ENCODE measurements at regions not wholly inside any gene's neighbourhood (a gene's known extent, or its start where the extent isn't known, plus 50 kb on each side); places are given as distances from the start of the nearest gene placed in this dataset.
"Not testable (repeated sequence)": the region's sequence is repeated elsewhere in the genome, so short reads cannot be mapped to it uniquely, and the experiment has no call there.

DNA sequence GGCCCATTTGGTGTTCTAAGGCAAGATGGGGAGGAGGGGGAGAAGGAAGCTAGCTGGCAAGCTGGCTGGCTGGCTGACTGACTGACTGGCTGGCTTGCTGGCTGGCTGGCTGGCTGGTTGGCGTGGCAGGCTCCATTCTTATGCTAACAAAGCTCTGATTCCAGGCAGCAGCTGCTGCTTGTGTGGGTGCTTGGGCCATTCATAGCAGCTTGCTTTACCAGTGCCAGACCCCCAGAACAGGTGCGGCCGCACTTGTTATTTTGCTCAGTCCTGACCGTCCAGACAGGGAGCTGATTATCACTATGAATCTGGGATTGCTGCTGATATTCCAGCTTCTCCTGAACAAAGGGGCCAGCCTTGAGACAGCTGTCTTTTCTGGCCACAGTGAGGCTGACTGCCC lies 131.2 kb upstream of the PAK3 start:
- no peak for DNase-seq

DNA sequence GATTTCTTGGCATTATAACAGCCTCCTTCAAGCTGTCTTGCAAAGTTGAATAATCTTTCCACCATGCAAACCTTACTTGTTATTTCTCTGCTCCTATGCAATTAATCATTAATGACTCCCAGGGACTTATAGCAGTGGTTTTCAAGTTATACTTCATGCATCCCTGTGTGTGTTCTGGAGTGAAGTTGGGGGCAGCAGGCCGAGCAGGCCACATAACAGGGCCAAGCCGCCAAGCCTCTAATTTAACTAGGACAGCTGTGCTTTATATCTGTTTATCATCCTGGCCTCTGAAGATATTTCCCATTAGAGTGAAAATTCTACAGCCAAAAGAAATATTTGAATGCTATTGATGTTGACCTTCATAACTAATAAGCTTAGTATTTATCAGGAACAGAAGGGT lies 133.5 kb upstream of the PAK3 start:
- DNase-seq, result no peak

DNA sequence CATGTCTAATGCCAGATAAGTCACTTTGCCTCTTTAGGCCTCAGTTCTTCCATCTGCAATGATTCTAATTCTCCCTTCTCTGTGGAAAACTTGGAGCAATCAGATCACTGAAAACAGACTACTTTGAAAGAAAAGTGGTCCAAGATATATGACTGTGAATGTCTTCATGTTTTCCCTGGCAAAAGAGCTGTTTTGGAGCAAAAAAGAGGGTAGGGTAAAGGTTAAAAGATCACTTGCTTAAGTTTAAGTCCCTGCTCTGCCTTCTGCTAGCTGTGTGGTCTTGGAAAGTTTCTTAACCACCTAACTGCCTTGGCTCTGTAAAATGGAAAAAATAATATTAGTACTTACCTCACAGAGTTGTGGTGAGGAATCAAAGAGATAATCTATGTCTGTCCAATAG lies 140.3 kb upstream of the PAK3 start:
- no peak for DNase-seq

DNA sequence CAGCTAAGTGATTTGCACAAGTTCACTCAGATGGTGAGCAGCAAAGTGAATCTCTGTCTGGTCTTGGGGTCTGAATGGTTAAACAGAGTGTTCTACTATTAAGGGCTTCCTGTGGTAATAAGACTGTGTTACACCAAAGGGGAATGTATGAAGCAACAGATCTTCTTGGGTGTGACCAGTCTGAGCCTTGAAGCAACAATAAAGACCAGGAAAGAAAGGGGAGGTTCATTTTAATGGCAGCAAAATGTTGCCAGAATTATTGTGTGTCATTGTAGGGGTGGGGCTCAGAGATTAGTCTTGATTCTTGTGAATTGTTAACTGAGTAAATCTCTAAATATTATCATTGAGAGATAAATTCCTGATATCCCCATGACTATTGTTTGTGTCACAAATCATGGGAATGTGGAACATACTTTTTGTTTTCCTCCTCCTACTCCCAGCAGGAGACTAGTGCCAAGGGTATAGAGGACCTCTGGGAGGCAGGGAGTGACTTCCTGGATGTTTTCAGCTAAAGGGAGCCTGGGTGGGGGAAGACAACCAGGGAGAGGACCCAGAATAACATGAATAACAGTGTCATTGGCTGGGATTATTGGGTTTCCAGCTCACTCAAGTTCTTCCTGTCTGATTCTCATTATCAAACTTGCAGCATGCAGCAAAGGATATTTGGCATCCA lies 141.4 kb upstream of the PAK3 start:
- no peak for DNase-seq

DNA sequence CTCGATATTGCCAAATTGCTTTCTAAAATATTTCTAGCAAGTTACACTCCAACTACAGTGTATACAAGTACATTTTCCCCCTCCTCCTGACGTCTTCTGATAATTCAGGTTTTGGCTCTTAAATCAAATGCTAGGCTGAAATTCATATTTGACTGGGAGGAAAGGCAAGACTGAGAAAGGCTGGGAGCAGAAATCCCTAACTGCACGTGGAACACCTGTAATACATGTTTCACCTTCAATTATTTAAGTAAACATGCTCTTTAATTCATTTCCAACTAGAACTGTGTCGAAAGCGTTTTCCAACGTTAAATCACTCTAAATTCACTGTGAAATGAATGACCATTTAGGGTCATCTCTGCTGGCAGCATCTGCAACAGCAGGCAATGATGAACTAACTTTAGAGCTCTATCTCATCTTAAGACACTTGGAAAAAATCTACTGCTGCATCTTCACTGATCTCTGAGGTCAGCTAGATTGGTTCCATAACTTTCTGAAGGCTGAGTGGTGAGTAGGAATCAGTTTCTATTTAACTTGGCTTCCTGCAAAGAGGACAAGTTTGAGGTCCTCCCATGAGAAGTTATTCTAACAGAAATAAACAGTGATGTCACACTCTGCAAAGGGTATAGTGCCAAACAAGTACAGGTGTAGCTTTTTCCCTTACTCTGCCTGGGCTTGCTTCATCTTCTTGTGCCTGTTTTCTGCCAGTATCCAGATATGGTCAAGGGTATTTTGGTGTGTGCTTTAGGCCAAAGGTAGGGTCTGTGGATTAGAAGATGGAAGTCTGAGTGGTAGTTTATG lies 144.3 kb upstream of the PAK3 start:
- DNase-seq, result no peak

DNA sequence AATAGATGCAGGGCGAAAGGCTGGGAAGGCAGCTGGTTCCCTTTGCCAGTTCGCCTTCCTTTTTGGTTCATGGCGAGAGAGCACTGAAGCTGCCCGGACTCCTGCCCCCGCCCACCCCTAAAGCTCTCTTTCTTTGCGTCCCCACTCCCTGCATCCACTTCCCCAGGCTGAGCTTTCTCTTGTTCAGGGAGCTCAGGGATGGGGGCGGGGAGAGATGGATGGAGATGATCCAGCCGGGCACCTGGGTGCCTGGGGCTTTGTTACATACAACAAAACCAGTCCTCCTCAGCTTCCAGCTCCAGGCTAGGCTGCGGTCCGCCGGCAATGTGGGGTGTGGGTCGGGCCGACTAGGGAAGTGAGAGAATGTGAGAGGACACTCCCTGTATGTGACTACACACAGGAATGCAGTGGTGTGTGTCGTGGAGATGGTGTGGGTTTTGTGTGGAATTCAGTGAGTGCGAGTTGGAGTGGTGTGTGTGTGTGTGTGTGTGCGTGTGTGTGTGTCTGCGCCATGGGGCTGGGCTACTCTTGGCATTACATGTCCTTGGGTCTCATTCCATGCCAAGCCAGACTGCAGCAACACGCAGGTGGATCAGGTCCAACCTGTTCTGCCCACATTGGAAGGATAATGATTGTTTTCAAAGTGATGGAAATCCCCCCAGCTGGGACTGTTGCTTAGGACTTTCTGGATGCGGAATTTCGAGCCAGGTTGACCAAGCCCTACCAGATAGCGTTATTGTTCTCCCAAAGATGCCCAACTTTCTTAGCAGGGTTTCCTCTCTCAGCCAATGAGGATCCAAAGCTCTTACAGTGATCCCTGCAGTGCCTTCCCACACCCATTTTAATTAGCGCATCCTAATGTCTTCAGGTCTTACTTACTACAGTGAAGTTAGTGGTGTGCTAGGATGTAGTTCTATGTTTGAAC lies 149.4 kb upstream of the CHRDL1 start:
- no peak for DNase-seq

DNA sequence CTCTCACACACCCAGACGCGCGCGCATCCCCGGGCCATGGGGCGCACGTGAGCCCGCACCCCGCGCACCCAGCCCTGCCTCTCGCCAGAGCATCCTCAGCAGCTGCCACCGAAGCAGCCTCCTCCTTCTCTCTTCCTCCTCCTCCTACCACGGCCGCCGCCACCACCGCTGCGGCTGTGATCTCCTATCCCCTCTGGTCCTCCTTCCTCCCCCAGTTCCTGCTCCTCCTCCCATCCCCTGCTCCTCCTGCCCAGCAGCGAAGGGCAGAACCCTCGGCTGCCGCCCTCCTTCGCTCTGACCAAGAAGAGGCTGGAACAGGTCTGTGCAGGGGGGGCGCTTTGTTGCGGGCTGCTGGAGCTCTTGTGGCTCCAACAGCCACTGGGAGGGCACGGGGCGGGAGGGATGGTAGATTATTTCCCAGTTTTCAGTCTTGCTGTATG lies 148.7 kb upstream of the CHRDL1 start:
- DNase-seq, result no peak

DNA sequence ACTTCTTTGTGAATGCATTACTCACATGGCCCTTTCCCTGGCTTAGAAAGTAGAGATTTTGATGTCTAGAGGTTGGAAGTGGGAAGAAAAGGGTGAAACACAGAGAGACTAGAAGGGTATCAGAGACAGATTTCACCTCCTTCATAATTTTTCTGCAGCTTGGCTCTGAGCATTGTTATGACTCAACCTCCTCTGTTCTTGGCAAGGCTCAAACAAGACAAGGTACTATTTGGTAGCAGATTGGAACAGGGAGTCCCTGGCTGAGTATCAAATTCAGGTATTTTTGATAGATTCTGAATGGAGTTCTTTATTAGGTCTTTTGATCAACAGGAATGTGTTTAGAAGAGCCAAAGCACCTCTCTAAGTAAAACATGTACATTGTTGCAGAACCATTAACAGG lies 146.3 kb upstream of the CHRDL1 start:
- DNase-seq, result no peak

DNA sequence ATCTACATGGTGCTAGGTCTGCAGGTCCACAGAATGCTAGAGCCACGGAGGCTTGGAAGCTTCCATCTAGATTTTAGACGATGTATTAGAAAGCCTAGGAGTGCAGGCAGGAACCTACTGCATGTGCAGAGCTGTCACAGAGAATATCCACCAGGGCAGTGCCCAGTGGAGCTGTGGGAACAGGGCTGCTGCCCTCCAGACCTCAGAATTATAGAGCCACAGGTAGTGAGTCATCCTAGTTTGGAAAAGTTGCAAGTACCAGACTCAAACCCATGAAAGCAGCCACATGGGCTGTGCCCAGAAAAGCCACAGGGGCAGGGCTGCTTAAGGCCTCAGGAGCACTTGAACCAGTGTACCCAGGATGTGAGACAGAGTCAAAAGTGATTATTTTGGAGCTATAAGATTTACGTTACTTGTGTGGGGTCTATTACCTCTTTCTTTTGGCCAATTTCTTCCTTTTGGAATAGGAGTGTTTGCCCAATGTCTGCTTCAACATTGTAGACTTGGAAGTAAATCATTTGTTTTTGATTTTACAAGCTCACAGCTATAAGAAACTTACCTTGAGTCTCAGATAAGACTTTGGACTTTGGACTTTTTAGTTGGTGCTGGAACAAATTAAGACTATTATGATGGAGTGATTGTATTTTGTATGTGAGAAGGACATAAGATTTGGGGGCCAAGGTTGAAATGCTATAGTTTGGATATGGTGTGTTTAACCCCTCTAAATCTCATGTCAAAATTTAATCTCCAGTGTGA lies 143.5 kb upstream of the CHRDL1 start:
- DNase-seq, result no peak

DNA sequence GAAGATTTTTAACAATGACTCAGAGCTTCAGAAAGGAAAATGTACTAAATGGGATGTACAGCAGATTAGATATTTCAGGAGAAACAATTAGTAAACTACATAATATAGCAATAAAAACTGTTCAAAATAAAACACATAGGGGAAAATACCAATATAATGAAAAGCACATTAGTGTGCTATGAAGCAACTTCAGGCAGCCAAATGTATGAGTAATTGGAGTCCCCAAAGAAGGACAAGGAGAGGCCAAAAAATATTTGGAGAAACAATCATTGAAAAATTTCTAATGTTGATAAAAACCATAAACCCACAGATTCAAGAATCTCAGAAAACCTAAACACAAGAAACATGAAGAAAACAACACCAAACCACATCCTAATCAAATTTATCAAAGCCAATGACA lies 129.3 kb upstream of the CHRDL1 start:
- DNase-seq, result no peak

DNA sequence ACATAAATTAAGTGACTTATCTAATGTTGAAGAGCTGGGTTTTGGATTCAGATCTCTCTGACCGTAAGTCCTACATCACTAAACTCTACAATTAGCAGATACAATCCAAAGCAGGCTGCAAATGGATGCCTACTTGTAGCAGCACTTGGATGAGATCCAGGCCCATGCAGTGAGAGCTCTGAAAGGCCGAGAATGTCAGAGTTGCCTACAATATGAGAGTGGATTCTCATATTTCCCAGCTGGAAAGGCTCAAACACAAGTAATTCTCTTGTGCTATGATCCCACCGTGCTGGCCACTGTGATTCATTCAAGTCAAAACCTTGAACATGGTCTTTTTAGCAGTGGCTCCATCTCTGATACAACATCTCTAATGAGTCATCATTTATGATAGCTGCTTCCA lies 125.4 kb upstream of the CHRDL1 start:
- no peak for DNase-seq

DNA sequence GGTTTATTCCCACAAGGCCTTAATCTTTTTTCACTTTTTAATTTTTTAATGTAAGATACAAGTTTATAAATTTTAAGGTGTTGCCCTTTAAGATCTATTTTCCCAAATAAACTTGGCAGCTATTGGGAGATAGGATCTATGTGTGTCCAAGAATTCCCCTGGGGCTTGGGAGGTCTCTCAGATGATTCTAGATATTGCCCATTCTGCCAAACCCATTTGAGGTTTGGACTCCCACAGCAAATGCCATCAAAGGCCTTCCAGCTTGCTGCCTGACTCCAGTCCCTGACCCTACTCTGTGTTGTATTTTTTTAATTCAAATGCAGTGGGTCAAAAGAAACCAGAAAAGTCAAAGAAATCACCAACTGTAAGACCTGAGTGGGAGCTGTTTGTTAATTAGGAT lies 120.0 kb upstream of the CHRDL1 start:
- no peak for DNase-seq

DNA sequence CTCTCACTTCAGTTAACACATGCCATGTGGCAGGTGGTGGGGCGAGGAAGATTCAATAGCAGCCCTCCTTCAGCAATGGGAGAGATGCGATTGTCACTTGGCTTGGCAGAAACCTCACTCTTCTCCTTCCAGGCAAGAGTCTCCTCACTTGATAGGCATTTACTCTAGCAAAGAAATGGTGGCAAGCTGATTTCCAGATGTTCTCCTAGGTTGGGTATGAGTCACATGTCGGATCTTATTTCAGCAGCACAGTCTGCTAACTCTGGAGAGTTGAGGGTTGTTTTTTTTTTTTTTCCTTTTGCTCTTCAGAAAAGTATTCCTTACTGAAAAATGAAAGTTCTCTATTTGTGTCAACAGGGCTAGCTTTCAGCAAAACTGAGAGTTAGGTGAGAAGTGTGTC lies 119.5 kb upstream of the CHRDL1 start:
- DNase-seq, result no peak

DNA sequence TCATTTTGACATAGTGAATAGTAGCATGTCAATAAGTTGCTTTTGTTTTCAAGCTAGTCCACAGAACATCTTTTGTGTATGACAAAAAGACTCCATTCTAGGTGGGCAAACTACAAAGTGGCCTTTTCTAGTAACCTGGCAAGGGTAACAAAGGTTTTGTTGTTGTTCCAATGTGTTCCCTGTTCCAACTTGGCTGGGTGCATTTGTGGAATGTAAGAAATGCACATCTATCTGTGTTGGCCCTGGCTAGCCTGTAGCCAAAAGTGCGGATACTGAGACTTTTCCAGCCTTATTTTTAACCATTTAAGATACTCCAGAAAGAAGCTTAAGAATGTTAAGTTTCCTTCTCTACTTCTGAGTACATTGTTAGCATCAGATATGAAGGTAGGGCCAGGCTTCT lies 118.7 kb upstream of the CHRDL1 start:
- DNase-seq, result no peak

DNA sequence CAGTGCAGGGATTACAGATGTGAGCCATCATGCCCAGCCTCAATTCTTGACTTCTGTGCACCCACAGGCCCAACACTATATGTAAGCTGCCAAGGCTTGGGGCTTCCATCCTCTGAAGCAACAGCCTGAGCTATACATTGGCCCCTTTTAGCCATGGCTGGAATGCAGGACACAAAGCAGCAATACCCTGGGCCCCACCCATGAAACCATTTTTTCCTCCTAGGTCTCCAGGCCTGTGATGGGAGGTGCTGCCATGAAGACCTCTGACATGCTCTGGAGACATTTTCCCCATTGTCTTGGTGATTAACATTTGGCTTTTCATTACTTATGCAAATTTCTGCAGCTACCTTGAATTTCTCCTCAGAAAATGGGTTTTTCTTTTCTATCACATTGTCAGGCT lies 109.1 kb upstream of the CHRDL1 start:
- DNase-seq, result not testable (repeated sequence)

DNA sequence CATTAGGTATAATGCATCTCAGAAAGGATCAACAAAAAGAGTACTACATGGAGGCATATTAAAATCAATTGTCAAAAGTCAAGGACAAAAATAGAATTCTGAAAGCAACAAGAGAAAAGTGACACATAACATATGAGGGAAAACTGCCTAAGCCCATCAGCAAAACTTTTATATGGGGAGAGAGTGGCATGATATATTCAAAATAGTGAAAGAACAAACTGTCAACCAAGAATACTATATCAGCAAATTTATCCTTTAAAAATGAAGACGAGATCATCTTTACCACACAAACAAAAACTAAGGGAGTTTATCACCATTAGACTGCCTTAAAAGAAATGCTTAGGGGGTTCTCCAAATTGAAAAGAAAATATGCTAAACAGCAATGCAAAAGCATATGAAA lies 86.4 kb upstream of the CHRDL1 start:
- no peak for DNase-seq

DNA sequence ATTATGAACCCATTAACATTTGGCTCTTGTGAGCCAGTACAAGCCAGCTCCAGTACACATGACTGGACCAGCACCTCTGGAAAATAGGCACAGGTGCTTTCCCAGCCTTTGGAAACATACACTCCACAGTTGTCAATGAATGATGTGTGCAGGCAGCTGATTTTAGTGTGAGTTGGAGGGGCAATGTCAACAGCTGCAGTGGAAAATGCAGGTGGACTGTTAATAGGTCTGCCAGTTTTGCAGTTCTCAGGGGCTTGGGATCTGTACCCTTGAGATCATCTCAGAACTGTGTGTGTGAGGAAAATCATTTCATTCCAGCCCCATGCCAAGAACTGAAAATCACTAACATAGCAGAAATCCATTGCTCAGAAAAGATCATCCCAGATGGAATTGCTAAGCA lies 81.7 kb upstream of the CHRDL1 start:
- no peak for DNase-seq

DNA sequence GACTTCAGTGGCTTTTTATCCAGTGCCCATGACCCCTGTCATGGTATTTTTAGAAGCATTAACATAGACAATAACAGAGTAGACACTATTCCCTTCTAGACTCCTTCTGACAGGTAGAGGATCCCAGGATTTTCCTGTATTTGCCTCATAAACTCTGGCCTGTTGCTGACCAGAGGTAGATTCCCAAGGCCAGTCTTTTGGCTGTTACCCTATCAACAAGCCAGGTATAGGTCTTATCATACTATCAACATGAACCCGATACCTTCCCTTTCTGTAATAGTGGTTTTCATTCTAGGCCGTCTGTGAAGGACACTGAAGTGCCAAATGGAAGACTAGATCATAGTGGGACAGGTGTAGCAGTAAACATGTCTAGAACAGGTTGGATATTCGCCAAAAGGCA lies 76.2 kb upstream of the CHRDL1 start:
- no peak for DNase-seq

DNA sequence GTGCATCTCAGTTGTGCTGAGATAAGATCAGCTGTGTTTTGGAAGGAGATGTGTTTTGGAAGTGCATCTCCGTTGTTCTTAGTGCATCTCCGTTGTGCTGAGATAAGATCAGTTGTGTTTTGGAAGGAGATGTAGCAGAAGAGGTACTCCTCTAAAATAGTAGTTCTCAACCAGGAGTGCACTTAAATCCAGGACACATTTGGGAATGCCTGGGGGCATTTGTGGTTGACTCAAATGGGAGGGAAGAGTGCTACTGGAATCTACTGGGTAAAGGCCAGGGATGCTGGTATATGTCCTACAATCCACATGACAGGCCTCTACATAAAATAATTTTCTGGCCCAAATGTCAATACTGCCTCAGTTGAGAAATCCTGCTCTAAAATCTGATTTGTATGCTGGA lies 70.8 kb upstream of the CHRDL1 start:
- no peak for DNase-seq

DNA sequence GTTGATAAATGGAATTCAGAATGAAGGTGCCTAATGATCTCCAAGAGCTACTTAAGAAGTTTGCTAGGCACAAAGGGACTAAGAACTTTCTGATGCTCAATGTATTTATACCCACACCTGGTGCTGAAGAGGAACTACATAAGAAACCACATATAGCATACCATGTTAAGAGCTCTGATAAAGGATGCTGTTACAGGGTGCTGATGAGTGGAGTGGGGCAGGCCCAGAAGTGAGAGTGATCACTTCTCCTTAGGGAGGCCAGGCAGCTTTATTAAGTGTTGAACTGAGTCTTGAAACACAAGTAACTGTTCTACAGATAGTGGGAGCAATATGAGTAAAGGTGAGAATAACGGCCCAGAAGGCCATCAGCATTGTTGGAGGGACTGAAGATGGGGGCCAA lies 68.3 kb upstream of the CHRDL1 start:
- no peak for DNase-seq

DNA sequence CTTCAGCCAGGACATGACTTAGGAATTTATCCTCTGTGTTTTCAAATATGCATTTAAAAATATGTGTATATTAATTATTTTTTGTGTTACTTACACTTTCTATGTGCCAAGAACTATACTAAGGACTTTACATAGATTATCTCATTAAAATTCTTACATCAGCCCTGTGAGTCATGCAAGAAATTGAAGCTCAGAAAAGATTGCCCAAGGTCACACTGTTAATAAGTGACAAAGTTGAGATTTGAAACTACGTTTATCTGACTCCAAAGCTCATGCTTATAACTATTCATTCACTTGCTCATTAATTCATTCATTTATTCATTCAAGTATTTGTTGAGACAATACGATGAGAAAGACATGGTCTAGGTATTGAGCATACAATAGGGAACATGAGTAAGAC lies 62.9 kb upstream of the CHRDL1 start:
- no peak for DNase-seq

DNA sequence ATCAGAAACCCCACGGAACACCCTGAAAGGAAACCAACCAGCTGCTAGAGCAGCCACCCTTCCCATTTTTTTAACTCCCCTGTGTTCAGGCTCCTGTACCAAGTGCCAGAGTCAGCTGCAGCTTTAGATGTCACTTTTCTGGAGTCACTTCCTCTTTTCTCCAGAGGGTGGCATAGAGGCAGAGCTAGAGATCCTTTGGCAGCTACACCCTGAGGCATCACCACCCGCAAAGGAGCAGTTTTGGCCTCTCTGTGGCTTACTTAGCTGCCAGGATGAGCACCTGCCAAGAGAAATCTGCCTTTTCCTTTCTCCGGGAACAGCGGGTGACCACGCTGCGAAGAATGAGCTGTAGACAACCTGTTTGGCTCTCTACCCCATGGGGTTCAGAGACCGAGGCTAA lies 58.0 kb upstream of the CHRDL1 start:
- no peak for DNase-seq

DNA sequence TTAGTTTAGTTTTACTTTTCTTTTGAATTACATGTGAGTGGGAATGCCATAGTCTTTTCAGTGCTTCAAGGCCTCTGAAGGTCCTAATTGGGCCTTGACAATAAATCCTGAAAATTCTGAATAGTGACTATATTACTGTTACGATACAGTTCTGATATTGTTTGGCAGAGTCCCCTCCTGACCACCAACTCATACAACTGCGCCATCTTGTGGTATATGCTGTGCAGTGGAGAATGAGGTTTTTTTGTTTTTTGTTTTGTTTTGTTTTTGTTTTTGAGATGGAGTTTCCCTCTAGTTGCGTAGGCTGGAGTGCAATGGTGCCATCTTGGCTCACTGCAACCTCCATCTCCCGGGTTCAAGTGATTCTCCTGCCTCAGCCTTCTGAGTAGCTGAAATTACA lies 56.6 kb upstream of the CHRDL1 start:
- DNase-seq, result no peak
